HG03575 (cell line): ENCODE measurements at regions not wholly inside any gene's neighbourhood (a gene's known extent, or its start where the extent isn't known, plus 50 kb on each side); places are given as distances from the start of the nearest gene placed in this dataset.
A peak's percentile ranks its signal among the peaks of the same experiment; 100 is the strongest.
"Not testable (repeated sequence)": the region's sequence is repeated elsewhere in the genome, so short reads cannot be mapped to it uniquely, and the experiment has no call there.

Source experiments
- ATAC-seq: cut with Tn5 transposase; IDR thresholded peaks from one replicate; pipeline ENCODE4 v1.9.1; 2021; ENCODE audit not compliant: unreplicated experiment, insufficient number of reproducible peaks, low FRiP score; ENCODE audit errors: extremely low read depth

DNA sequence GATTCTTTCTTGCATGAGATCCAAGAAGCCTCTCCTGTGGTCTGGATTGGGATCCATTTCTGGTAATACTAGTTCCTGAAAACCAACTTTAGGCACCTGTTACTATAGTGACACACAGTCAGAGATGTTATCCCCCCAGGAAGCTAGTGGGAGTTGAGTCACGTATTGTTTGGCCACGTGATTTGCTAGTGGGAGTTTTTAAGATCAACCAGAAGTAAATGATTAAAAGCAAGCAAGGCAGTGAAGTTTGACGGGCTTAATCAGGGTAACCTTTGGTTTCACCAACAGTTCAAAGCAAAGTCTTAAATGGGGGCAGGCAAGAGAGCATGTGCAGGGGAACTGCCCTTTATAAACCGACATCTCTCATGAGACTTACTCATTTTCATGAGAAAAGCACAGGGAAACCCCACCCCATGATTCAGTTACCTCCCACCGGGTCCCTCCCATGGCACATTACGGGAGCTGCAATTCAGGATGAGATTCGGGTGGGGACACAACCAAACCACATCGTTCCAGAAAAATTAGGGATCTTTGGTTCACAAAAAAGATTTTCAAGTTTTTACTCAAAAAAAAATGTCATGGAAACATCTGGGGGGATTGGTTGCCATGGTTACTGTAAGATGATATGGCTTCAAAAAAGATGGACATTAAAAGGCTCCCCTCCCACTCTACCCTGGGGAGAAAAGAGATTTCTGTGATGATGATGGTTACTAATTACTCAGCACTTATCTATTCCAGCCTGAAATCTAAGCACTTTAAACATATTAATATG lies 483.1 kb upstream of the ERCC4 start:
- peak; percentile 48 for ATAC-seq

DNA sequence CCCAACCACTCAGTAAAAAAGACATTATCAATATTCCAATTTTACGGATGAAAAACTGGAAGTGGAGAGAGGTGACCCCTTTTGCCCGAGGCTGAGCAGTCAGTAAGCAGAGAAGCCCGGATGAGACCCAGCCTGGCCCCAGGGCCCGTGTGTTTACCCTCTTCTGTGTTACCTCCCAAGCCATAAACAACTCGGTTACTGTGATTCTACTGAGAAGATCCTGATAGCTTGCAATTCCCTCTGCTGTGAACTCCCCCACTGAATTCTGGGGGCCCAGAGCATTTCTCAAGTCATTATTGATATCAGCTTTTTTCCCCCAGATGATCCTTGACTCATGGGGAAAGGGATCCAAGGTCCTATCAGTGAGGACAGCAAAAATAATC lies 482.6 kb upstream of the ERCC4 start:
- ATAC-seq = no peak

DNA sequence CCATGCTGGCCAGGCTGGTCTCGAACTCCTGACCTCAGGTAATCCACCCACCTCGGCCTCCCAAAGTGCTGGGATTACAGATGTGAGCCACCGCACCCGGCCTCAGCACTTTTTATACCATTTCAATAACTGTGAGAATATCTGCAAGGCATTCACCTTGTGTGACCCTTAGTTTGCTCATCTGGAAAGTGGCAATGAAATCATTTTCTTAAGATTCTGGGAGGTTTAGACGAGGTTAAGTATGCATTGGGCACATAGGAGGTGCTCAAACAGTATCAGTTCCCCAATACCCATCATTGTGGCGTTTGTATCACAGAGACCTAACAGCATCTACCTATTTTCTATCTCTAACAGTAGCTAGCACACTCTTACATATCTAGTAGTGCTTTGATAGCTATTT lies 481.9 kb upstream of the ERCC4 start:
- no peak for ATAC-seq

DNA sequence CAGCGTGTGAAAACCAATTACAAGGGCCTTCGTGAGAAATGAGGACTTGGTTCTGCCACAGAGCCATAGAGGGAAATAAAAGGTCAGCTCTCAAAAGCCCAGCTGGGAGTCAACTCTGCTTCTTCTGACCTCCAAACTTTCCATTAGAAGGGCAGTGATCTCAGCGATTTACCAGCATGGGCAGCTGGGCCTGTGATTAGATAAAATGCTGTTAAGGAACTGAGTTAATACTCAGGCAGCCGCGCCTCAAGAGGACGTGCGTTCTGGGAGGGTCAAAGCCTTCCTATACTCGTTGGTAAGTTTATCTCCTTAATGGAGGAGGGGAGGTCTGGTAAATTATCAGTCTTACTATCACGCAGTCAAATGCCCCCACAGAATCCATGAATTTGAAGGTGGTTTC lies 480.2 kb upstream of the ERCC4 start:
- no peak for ATAC-seq

DNA sequence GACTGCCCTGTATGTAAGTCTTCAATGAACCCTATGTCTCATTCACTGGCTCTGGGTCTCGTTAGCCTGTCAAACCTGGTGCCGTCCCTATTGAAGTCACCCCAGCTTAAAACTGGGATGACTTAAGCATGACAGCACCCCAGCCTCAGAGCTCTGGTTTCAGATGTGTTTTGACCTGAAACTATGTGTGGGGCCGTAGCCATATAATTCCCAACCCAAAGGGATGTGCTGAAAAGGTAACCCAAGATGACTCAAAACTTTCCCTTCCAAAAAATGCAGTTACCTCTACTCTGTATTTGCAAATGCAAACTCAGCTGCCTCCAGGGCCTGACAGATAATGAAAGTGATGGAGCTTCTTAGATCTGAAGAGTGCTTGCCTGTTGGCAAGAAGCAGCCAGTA lies 478.3 kb upstream of the ERCC4 start:
- no peak for ATAC-seq

DNA sequence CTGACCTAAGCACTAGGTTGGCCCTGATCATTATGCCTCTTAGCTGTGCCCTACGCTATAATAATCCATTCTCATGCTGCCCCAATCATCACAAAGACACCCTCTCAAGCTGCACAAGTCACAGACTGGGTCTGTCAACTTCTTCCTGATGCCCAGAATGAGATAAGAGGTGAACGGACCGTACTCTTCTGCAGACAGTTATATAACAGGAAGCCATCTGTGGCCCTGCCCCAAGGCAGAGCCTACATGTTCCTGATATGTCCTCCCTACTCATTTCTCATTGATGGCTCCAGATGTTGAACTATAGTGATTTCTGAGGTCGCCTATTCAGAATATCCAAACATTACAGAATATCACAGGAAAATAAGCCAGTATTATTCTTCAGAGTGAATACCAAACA lies 471.6 kb upstream of the ERCC4 start:
- ATAC-seq = no peak

DNA sequence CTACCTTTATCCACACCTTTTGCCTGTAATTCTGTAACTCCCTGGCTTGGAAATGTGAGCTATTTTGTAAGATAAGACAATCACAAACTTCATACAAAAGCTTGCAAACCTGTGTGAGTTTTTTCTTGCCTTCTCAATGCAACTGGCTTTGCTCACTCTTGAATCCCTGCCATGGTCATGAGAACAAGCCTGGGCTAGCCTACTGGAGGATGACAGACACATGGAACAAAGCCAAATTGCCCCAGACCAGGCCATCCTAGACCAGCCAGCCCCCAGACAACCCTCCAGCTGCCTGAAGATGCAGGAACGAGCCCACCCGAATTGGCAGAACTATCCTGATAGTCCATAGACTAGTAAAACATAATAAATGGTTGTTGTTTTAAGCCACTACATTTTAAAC lies 466.6 kb upstream of the ERCC4 start:
- ATAC-seq = no peak

DNA sequence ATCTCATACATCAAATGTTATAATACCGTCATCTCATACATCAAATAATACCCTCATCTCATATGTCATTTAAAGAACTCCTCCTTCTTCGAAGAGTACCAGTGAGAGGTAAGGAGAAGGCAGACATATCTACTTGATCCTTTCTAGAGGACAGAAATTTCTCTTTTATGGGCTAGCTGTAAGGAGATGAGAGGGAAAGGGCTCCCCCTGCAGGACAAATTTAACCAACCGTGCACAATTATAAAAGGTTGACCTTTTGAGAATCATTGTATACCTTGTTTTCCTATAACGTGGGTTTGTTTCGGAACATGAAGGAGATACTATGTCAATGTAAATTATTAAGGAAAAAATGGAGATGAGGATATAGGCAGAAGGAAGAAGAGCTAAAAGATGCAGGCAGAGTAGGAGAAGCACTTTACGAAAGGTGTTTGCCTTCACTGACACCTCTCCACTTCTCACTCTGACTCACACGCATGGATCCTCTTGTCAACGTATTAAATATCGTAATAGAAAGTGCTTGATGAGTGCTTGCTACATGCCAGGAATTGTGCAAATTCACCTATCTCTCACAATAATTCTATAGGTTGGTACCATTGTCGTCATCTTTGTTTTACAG lies 465.9 kb upstream of the ERCC4 start:
- ATAC-seq = no peak

DNA sequence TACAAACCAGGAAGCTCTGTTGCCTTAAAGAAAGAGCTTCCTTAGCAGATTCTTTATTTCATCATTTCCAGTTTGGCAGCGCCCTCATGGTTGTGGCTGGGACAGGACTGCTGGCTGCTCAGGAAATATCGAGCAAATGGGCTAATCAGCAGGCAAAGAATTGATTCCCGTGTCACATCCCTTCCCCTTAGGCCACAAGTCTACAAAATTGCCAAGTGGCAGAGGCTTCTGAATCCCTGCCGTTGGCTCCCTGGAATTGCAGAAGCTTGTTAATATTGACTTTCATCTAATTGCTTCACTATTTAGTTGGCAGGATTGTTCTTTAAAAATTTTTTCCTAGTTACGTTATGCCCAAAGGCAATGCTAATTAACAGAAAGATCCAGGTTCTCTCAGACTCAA lies 456.3 kb upstream of the ERCC4 start:
- ATAC-seq = no peak

DNA sequence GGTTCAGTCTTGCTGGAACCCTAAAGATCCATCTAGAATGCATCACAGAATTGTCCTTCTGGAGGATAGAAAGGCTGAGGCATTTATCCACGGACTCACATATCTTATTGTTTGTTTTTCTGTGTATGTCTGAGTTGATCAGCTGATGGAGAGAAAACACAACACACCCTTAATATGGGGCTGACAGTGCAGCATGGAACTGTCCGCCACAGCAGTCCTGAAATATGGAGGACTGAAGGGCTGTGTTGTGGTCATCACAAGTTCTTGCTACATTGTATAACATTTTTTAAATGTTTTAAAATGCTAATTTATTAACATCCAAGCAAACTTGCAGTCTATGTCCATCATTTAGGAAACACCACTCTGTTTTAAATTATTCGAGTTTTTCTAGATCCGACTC lies 448.9 kb upstream of the ERCC4 start:
- ATAC-seq = no peak

DNA sequence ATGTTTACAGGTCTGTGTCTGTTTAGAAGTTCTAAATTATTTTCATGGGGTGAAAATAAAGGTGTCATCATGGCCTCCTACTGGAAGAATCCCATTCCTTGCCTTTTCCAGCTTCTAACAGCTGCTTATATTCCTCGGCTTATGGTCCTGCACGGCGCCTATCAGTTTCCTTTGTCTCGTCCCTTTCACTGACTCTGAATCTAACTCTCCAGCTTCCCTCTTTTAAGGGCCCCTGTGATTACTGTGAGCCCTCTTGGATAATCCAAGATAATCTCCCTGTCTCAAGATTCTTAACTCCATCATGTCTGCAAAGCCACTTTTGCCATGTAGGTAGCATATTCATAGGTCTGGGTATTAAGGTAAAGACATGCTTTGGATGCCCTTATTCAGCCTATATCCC lies 441.0 kb upstream of the ERCC4 start:
- no peak for ATAC-seq

DNA sequence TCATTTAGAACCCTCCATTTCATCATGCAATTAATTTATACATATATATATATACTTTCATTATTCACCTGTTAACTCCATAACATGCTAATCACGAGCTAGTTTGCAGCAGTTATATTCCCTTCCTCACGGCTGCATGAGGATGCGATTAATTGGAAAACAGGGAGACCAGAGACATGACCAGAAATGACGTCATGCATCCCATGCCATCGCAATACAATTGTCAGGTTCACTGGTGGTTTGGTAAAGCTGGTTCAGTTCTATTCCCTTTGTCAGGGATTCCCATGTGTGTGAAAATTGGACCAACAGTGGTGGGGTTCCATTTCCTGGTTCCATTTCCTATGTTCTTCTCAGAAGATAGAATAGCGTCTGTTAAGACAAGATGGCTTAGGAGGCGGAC lies 440.4 kb upstream of the ERCC4 start:
- no peak for ATAC-seq

DNA sequence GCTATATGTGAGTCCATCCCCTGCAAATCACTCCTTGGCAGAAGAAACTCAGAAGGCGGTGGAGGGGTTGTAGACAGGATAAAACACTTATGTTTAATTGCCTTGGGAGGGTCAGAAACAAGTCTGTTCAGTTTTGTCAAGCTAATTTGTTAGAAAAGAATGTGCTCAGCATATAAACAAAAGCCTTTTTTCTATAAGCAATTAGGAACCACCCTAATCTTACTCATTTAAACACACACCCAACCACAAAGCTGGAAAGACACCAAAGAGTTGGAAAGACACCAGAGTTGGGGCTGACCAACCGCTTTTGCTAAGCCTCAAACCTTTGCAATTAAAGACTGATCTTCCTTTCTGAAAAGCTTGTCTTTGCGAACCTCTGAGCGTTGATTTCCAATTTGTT lies 439.2 kb upstream of the ERCC4 start:
- ATAC-seq = no peak

DNA sequence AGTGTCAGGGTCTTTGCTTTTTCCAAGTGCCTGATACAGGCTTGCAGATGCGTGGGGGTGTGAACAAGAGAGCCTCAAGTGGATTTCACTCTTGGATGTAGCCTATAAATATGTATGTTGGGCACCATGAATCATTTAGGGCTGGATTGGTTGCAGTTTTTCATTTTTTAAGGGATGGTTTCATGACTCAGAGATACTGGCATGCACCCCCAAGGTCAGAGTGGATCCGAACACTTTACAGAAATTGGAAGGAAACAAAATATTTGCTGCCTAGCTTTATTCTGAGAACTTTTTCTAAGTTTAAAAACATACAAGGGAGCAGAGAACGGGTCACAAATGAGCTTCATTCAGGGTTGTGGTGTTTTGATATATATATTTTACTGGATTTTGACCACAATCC lies 436.8 kb upstream of the ERCC4 start:
- ATAC-seq = no peak

DNA sequence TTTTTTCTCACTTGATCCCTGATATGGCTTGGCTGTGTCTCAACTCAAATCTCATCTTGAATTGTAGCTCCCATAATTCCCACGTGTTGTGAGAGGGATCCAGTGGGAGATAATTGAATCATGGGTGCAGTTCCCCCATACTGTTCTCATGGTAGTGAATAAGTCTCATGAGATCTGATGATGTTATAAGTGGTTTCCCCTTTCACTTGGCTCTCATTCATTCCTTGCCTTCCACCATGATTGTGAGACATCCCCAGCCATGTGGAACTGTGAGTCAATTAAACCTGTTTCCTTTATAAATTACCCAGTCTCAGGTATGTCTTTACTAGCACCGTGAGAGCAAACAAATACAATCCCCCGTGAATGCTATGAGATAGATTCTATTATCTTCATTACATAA lies 430.5 kb upstream of the ERCC4 start:
- not testable (repeated sequence) for ATAC-seq

DNA sequence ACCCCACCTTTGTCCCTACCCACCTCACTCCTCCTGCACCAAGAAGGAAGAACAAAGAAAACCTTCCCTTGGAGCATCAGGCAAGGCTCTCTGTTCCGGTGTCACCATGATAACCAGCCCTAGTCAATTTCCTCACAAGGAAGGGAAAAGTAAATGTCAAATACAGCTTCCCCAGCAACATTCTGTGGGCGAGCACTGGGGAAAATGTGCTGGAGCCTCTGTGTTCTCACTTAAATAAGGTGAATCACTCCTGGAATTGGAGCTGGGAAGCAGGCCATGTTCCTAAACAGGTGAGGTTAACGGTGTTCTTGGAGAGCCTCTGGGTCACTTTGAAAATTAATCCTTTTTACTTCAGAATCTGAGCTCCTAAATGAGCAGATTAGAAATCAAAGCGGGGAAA lies 427.9 kb upstream of the ERCC4 start:
- no peak for ATAC-seq

DNA sequence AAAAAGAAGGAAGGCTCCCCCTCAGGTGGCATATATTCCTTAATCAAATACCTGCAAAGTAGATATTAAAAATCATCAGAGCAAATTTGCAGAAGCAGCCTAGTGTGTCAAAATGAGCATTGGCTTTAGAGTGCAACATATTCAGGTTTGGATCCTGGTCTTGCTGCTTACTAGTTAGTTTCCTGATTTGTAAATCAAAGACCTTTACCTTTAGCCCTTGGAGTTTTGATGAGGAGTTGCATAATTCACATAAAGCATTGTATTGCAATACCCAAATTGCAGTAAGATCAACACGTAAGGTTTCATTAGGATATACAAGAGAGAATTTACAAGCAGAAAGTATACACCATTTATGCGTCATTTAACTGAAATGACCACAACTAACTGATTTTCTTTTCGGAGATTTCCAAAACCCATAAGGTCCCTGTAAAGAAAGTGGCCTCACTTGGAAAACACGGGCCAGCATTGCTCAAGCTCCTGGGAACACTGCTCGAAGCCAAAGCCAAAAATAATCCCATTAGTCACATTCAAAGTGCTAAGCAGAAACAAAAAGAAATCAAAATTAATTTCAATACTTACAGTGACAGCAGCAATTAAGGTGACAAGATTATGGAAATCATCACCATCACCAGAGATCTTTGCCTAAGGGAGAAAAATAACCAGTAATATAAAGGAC lies 415.9 kb upstream of the ERCC4 start:
- no peak for ATAC-seq

DNA sequence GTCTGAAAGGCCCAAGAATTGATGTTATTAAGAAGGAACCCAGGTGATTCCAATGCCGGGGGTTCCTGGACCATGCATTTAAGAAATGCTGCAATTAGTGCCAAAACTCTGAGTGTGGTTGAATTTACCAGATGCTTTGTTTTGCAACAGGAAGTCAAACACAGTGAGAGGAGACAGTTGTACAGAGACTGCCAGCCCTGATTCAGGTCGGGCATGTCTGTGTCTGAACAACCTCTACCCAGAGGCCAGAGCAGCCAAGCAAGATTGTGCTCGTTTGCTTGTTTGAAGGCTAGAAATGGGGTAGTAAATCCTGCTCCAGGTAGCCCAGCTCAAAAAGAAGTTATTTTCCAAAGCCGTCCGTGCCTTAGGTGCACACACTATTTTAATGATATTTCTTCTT lies 412.4 kb upstream of the ERCC4 start:
- ATAC-seq = no peak

DNA sequence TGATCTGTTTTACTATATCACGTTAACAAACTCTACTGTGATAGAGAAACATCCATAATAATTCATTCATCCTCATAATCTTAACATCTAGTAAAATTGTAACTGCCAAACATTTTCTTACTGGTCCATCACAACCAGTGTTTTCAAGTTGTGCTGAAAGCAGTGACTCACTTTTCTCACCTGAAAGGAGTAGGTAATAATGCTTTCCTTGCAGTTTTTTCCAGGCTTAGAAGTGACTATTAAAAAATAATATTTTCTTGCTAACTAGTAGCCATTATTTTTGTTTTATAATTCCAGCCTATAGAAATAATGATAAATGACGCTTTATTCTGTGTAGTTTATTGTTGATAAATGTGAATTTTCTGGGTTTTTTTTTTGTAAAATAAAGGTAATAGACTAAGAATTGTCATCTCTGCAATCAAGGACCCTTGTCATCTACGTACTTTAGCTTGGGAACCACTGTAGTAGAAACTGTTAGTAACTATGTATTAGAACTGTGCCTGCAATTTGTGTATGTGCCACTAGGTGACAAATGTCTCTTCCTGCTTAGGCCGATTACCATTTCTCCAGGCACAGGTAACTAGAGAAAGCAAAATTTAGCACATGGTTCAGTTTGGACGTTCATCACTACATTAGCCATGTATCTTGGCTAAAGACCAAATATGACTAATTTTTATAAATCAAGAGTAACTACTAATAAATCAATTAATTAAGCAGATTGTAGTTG lies 409.4 kb upstream of the ERCC4 start:
- ATAC-seq = no peak

DNA sequence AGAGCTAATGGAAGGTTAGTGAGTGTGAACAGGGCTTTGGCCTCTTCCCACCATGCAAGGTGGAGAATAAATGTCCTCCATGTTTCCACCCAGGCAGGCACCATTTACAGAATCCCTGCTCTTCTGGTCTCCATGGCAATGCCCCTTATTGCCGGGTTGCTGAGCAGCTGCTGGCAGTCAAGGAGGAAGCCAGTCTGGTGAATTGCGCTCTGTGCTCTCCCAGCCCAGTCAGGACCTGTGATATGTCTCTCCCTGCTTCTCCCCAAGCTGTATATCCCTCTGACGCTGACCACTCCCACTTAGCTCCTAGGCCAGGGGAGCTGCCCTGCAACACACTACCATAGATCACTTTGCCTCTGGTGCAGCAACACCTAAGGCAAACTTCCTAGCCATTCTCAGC lies 402.1 kb upstream of the ERCC4 start:
- no peak for ATAC-seq
